HEK293 (cell line): ENCODE measurements at regions not wholly inside any gene's neighbourhood (a gene's known extent, or its start where the extent isn't known, plus 50 kb on each side); places are given as distances from the start of the nearest gene placed in this dataset.
A peak's percentile ranks its signal among the peaks of the same experiment; 100 is the strongest.

ENCODE experiments used
- BCL11A ChIP-seq: fragments of 450-650 bp; formaldehyde crosslinking; IDR thresholded peaks from 2 replicates; pipeline ENCODE4 v1.5.1; 2016; ENCODE audit warnings: low read depth, missing biosample characterization, missing genetic modification characterization
- BCL6B ChIP-seq: fragments of 450-650 bp; formaldehyde crosslinking; IDR thresholded peaks from 2 replicates; pipeline ENCODE4 v1.5.1; 2017; ENCODE audit warnings: missing biosample characterization, missing genetic modification characterization
- GLIS1 ChIP-seq: fragments of 450-650 bp; formaldehyde crosslinking; IDR thresholded peaks from 2 replicates; pipeline ENCODE4 v1.5.1; 2016; ENCODE audit warnings: missing biosample characterization, missing genetic modification characterization
- GLIS2 ChIP-seq: fragments of 450-650 bp; formaldehyde crosslinking; IDR thresholded peaks from 2 replicates; pipeline ENCODE4 v1.5.1; 2016; ENCODE audit warnings: missing biosample characterization, missing genetic modification characterization
- HOXA7 ChIP-seq: sonication (generic); formaldehyde crosslinking; IDR thresholded peaks from 2 replicates; pipeline ENCODE4 v1.8.1; 2022; ENCODE audit warnings: missing genetic modification reagents, borderline replicate concordance
- HOXD13 ChIP-seq: sonication (generic); formaldehyde crosslinking; IDR thresholded peaks from 2 replicates; pipeline ENCODE4 v1.8.0; 2022; ENCODE audit warnings: missing genetic modification reagents, borderline replicate concordance
- IKZF3 ChIP-seq: fragments of 450-650 bp; IDR thresholded peaks from 2 replicates; pipeline ENCODE4 v1.5.0; 2018; ENCODE audit warnings: missing biosample characterization, mild to moderate bottlenecking, missing genetic modification characterization, moderate library complexity
- SCRT1 ChIP-seq: fragments of 450-650 bp; formaldehyde crosslinking; IDR thresholded peaks from 2 replicates; pipeline ENCODE4 v1.5.1; 2016; ENCODE audit warnings: missing biosample characterization, missing genetic modification characterization, borderline replicate concordance
- ZBTB20 ChIP-seq: fragments of 450-650 bp; formaldehyde crosslinking; IDR thresholded peaks from 2 replicates; pipeline ENCODE4 v1.5.1; 2016; ENCODE audit warnings: missing biosample characterization, missing genetic modification characterization
- ZBTB21 ChIP-seq: fragments of 450-650 bp; formaldehyde crosslinking; IDR thresholded peaks from 2 replicates; pipeline ENCODE4 v1.5.1; 2017; ENCODE audit warnings: missing biosample characterization, missing genetic modification characterization
- ZBTB6 ChIP-seq: fragments of 450-650 bp; formaldehyde crosslinking; IDR thresholded peaks from 2 replicates; pipeline ENCODE4 v1.5.1; 2017; ENCODE audit warnings: missing biosample characterization, missing genetic modification characterization
- ZFHX2 ChIP-seq: fragments of 450-650 bp; formaldehyde crosslinking; conservative IDR thresholded peaks from 2 replicates; pipeline ENCODE4 v1.5.1; 2016; ENCODE audit warnings: missing biosample characterization, missing genetic modification characterization
- ZFP41 ChIP-seq: fragments of 450-650 bp; formaldehyde crosslinking; IDR thresholded peaks from 2 replicates; pipeline ENCODE4 v1.5.1; 2016; ENCODE audit warnings: missing biosample characterization, missing genetic modification characterization, borderline replicate concordance
- ZNF133 ChIP-seq: fragments of 450-650 bp; formaldehyde crosslinking; IDR thresholded peaks from 2 replicates; pipeline ENCODE4 v1.5.1; 2016; ENCODE audit warnings: missing biosample characterization, missing genetic modification characterization
- ZNF138 ChIP-seq: fragments of 450-650 bp; formaldehyde crosslinking; IDR thresholded peaks from 2 replicates; pipeline ENCODE4 v1.5.1; 2016; ENCODE audit warnings: missing biosample characterization, missing genetic modification characterization, borderline replicate concordance
- ZNF169 ChIP-seq: fragments of 450-650 bp; formaldehyde crosslinking; IDR thresholded peaks from 2 replicates; pipeline ENCODE4 v1.5.1; 2016; ENCODE audit warnings: missing biosample characterization, missing genetic modification characterization
- ZNF2 ChIP-seq: fragments of 450-650 bp; formaldehyde crosslinking; IDR thresholded peaks from 2 replicates; pipeline ENCODE4 v1.5.1; 2016; ENCODE audit warnings: missing biosample characterization, missing genetic modification characterization
- ZNF24 ChIP-seq: fragments of 450-650 bp; formaldehyde crosslinking; IDR thresholded peaks from 2 replicates; pipeline ENCODE4 v1.5.1; 2016; ENCODE audit warnings: missing biosample characterization, missing genetic modification characterization
- ZNF274 ChIP-seq, 2 experiments: fragments of 200-500 bp in 1 of 2; fragments of 450-650 bp in 1 of 2; sonication (Bioruptor generic) in 1 of 2; formaldehyde crosslinking in 1 of 2; IDR thresholded peaks; 2 replicates each; pipeline versions ENCODE4 v1.5.1 to v1.6.1; 2014 to 2016; ENCODE audit warnings: borderline replicate concordance in 1 of 2, inconsistent platforms in 1 of 2, low read length in 1 of 2, missing biosample characterization in 1 of 2, missing genetic modification characterization in 1 of 2
- ZNF324 ChIP-seq: fragments of 450-650 bp; formaldehyde crosslinking; IDR thresholded peaks from 2 replicates; pipeline ENCODE4 v1.5.1; 2016; ENCODE audit warnings: missing biosample characterization, missing genetic modification characterization
- ZNF433 ChIP-seq: fragments of 450-650 bp; formaldehyde crosslinking; IDR thresholded peaks from 2 replicates; pipeline ENCODE4 v1.5.1; 2016; ENCODE audit warnings: missing biosample characterization, missing genetic modification characterization, low read depth
- ZNF473 ChIP-seq: fragments of 450-650 bp; formaldehyde crosslinking; IDR thresholded peaks from 2 replicates; pipeline ENCODE4 v1.5.1; 2017; ENCODE audit warnings: missing biosample characterization, missing genetic modification characterization
- ZNF510 ChIP-seq: fragments of 450-650 bp; formaldehyde crosslinking; IDR thresholded peaks from 2 replicates; pipeline ENCODE4 v1.5.1; 2018; ENCODE audit warnings: mild to moderate bottlenecking, missing genetic modification characterization, missing biosample characterization; ENCODE audit not compliant: insufficient replicate concordance
- ZNF596 ChIP-seq: fragments of 450-650 bp; IDR thresholded peaks from 2 replicates; pipeline ENCODE4 v1.5.0; 2018; ENCODE audit warnings: missing biosample characterization, mild to moderate bottlenecking, missing genetic modification characterization, moderate library complexity
- ZNF600 ChIP-seq: fragments of 450-650 bp; formaldehyde crosslinking; IDR thresholded peaks from 2 replicates; pipeline ENCODE4 v1.5.1; 2016; ENCODE audit warnings: missing biosample characterization, missing genetic modification characterization
- ZNF639 ChIP-seq: fragments of 450-650 bp; formaldehyde crosslinking; IDR thresholded peaks from 2 replicates; pipeline ENCODE4 v1.5.1; 2016; ENCODE audit warnings: missing biosample characterization, missing genetic modification characterization
- ZNF704 ChIP-seq: fragments of 450-650 bp; formaldehyde crosslinking; IDR thresholded peaks from 2 replicates; pipeline ENCODE4 v1.5.1; 2016; ENCODE audit warnings: missing biosample characterization, missing genetic modification characterization
- ZNF76 ChIP-seq: fragments of 450-650 bp; formaldehyde crosslinking; IDR thresholded peaks from 2 replicates; pipeline ENCODE4; 2016; ENCODE audit warnings: low read depth, missing biosample characterization, missing genetic modification characterization, borderline replicate concordance
- ZNF776 ChIP-seq: fragments of 450-650 bp; formaldehyde crosslinking; IDR thresholded peaks from 2 replicates; pipeline ENCODE4 v1.5.0; 2017; ENCODE audit warnings: missing biosample characterization, missing genetic modification characterization, borderline replicate concordance
- ZNF830 ChIP-seq: fragments of 450-650 bp; IDR thresholded peaks from 2 replicates; pipeline ENCODE4 v1.5.0; 2018; ENCODE audit warnings: missing biosample characterization, missing genetic modification characterization, low read depth, mild to moderate bottlenecking, moderate library complexity
- ZNF837 ChIP-seq: fragments of 450-650 bp; formaldehyde crosslinking; IDR thresholded peaks from 2 replicates; pipeline ENCODE4 v1.5.1; 2016; ENCODE audit warnings: missing biosample characterization, missing genetic modification characterization
- ZSCAN18 ChIP-seq: fragments of 450-650 bp; formaldehyde crosslinking; IDR thresholded peaks from 2 replicates; pipeline ENCODE4 v1.5.1; 2016; ENCODE audit warnings: missing biosample characterization, missing genetic modification characterization
- ZSCAN5A ChIP-seq: fragments of 450-650 bp; formaldehyde crosslinking; IDR thresholded peaks from 2 replicates; pipeline ENCODE4 v1.5.1; 2016; ENCODE audit warnings: missing biosample characterization, missing genetic modification characterization

- TF ChIP-seq ZSCAN5A (tag by site-specific recombination), result no peak
- no peak for TF ChIP-seq ZNF76
- no peak for TF ChIP-seq GLIS1 (tag by site-specific recombination)
- no peak for TF ChIP-seq GLIS2 (tag by site-specific recombination)
- no peak for TF ChIP-seq ZSCAN18 (tag by site-specific recombination)
- no peak for TF ChIP-seq ZNF639 (tag by site-specific recombination)
- TF ChIP-seq ZNF837, result no peak
- TF ChIP-seq IKZF3 (tag by site-specific recombination), result no peak
- TF ChIP-seq ZBTB20 (tag by site-specific recombination), result no peak
- TF ChIP-seq ZNF433, result no peak
- TF ChIP-seq ZNF169 (tag by site-specific recombination), result no peak
- TF ChIP-seq BCL6B (tag by site-specific recombination), result peak; percentile 38; the same call in 1 of the 2 replicates
- TF ChIP-seq ZNF2 (tag by site-specific recombination), result no peak
- no peak for TF ChIP-seq ZNF704 (tag by site-specific recombination)
- TF ChIP-seq HOXA7 (CRISPR knock-in tag), result no peak
- TF ChIP-seq ZNF830, result no peak
- no peak for TF ChIP-seq ZNF274 (IDR thresholded peaks at IDR 0.05; ENCODE audit: low read length)
- TF ChIP-seq ZNF274 (tag by site-specific recombination; IDR thresholded peaks at IDR 0.05; ENCODE audit: borderline replicate concordance), result no peak
- TF ChIP-seq ZBTB6, result no peak
- TF ChIP-seq ZNF596 (tag by site-specific recombination), result no peak
- TF ChIP-seq HOXD13, result no peak
- 0 out of 2 replicates have a peak, but pooled peaks have one; percentile 53 for TF ChIP-seq ZNF473
- TF ChIP-seq ZNF24 (tag by site-specific recombination), result no peak
- no peak for TF ChIP-seq ZFHX2 (tag by site-specific recombination)
- TF ChIP-seq ZNF324 (tag by site-specific recombination), result no peak
- TF ChIP-seq ZFP41, result no peak
- TF ChIP-seq ZNF600, result no peak
- TF ChIP-seq SCRT1 (tag by site-specific recombination), result no peak
- TF ChIP-seq ZNF133 (tag by site-specific recombination), result no peak
- TF ChIP-seq ZNF776 (tag by site-specific recombination), result peak; percentile 81; the same call in 1 of the 2 replicates
- no peak for TF ChIP-seq ZNF510 (tag by site-specific recombination)
- no peak for TF ChIP-seq BCL11A (tag by site-specific recombination)
- TF ChIP-seq ZBTB21, result no peak
- no peak for TF ChIP-seq ZNF138 (tag by site-specific recombination)
These were observed 91.5 kb upstream of the ATP2B2 start (continued) for GRCh38 chr3:10596746-10597448.
